GM03348 (cell line): ENCODE measurements at regions not wholly inside any gene's neighbourhood (a gene's known extent, or its start where the extent isn't known, plus 50 kb on each side); places are given as distances from the start of the nearest gene placed in this dataset.
A peak's percentile ranks its signal among the peaks of the same experiment; 100 is the strongest.
"Not testable (repeated sequence)": the region's sequence is repeated elsewhere in the genome, so short reads cannot be mapped to it uniquely, and the experiment has no call there.

ENCODE experiments used
- DNase-seq: peaks from one replicate; pipeline ENCODE4 v3.0.0; 2012; ENCODE audit warnings: low spot score

- DNase-seq: no peak
These were observed 844.7 kb downstream of the MCTP2 start for GRCh38 chr15:95075792-95076677.

- DNase-seq: no peak
These were observed 845.3 kb downstream of the MCTP2 start for GRCh38 chr15:95076678-95076990.

GRCh38 chr15:95078003-95078402, 846.6 kb downstream of the MCTP2 start:
- DNase-seq: no peak

- not testable (repeated sequence) for DNase-seq
These were observed 848.9 kb downstream of the MCTP2 start for GRCh38 chr15:95080228-95080627.

- peak; percentile 9 for DNase-seq
These were observed 853.7 kb downstream of the MCTP2 start for GRCh38 chr15:95085056-95085455.

- DNase-seq: peak; percentile 23
These were observed 855.3 kb downstream of the MCTP2 start for GRCh38 chr15:95086531-95087252.

GRCh38 chr15:95087253-95087609, 855.9 kb downstream of the MCTP2 start:
- DNase-seq: peak; percentile 5

- DNase-seq: no peak
These were observed 860.1 kb downstream of the MCTP2 start for GRCh38 chr15:95091444-95091843.

- DNase-seq: no peak
These were observed 863.9 kb downstream of the MCTP2 start for GRCh38 chr15:95095250-95095649.

GRCh38 chr15:95096651-95097050, 865.3 kb downstream of the MCTP2 start:
- DNase-seq: no peak

GRCh38 chr15:95097361-95097760, 866.0 kb downstream of the MCTP2 start:
- DNase-seq: no peak

- peak; percentile 47 for DNase-seq
These were observed 873.9 kb downstream of the MCTP2 start for GRCh38 chr15:95105229-95105628.

GRCh38 chr15:95106801-95107200, 875.4 kb downstream of the MCTP2 start:
- DNase-seq: no peak

- DNase-seq: no peak
These were observed 877.3 kb downstream of the MCTP2 start for GRCh38 chr15:95108673-95109072.

- no peak for DNase-seq
These were observed 880.6 kb downstream of the MCTP2 start for GRCh38 chr15:95111969-95112368.

GRCh38 chr15:95113041-95113440, 881.7 kb downstream of the MCTP2 start:
- DNase-seq: no peak

- DNase-seq: no peak
These were observed 887.8 kb downstream of the MCTP2 start for GRCh38 chr15:95119041-95119610.

GRCh38 chr15:95120595-95120994, 889.2 kb downstream of the MCTP2 start:
- no peak for DNase-seq

GRCh38 chr15:95121191-95121590, 889.8 kb downstream of the MCTP2 start:
- DNase-seq: no peak

- DNase-seq: no peak
These were observed 894.4 kb downstream of the MCTP2 start for GRCh38 chr15:95125803-95126202.

GRCh38 chr15:95127356-95127755, 896.0 kb downstream of the MCTP2 start:
- DNase-seq: no peak

- peak; percentile 22 for DNase-seq
These were observed 898.2 kb downstream of the MCTP2 start for GRCh38 chr15:95129574-95129973.

GRCh38 chr15:95131131-95131556, 899.8 kb downstream of the MCTP2 start:
- DNase-seq: no peak
